GM04504 (cell line): ENCODE measurements at regions not wholly inside any gene's neighbourhood (a gene's known extent, or its start where the extent isn't known, plus 50 kb on each side); places are given as distances from the start of the nearest gene placed in this dataset.
"Not testable (repeated sequence)": the region's sequence is repeated elsewhere in the genome, so short reads cannot be mapped to it uniquely, and the experiment has no call there.

Experiments used
- DNase-seq: peaks from one replicate; pipeline ENCODE4 v3.0.0-alpha.2; 2012; ENCODE audit warnings: low read depth

DNA sequence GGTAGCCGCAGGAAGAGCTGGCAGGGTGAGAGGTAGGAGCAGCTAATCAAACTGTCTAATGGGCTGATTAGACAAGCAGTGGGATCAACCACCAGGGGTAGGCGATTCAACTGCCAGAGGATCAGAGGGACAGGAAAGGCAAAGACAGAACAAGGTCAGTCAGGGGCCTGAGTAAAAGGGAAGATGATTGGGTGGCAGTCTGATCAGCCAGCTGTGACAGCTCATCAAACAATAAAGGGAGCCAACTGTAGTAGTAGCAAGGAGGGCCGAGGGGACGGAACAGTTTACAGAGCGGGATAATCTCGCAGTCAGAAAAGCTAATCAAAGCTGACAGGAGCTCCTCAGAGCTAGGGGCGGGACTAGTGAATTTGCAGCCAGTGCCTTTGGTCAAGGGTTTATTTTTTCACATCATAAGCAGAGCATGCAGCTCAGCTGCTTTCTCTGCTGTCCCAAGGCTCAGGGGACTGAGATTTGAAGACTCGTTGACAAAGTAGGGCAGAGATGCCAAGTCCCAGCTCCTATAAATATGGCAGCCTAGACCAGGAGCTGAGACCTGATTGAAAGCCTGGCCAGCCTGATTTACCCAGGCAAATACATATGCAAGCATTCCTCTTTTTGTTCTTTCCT lies 418.2 kb downstream of the GABRG2 start:
- no peak for DNase-seq

DNA sequence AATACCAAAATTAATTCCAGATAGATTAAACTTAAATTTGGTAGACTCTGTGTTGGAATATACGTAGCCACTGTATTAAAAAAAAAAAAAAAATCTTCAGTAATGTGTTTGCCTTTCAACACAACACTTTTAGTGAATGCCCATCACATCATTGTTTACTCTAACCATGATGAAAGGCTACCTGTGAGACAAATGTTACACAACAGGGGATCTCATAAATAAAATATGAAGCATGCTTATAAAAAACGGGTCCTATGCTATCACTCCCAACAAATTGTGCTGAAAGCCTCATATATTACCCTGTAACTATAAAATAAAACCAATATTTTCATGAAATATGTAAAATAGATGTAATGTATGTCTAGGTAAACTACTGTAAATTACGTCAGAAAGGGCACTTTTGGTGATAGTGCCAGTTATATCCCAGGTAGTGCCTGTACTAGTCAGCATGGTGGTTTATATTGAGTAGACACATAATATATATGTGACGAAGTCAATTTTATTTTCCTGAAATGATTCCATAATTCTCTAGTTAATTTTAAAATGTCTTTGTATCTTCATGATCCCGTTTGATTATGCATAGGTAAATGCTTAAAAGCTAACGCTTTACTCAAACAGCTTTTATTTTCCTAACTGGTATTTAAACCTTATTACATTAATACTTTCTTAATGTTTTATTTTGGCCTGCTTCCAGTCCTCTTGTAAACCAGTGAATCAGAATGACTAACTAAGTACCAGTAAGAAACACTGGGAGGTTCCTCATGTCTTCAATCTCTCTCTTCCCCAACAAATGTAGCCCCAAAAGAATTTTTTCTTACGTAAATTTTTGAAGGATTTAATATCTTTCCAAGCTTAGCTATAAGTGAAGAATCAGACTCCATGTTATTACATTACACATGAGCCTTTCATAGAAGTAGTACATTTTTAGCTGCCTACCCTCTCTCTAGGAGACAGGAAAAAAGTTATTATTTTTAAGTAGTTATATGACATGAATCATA lies 420.3 kb downstream of the GABRG2 start:
- DNase-seq: no peak

DNA sequence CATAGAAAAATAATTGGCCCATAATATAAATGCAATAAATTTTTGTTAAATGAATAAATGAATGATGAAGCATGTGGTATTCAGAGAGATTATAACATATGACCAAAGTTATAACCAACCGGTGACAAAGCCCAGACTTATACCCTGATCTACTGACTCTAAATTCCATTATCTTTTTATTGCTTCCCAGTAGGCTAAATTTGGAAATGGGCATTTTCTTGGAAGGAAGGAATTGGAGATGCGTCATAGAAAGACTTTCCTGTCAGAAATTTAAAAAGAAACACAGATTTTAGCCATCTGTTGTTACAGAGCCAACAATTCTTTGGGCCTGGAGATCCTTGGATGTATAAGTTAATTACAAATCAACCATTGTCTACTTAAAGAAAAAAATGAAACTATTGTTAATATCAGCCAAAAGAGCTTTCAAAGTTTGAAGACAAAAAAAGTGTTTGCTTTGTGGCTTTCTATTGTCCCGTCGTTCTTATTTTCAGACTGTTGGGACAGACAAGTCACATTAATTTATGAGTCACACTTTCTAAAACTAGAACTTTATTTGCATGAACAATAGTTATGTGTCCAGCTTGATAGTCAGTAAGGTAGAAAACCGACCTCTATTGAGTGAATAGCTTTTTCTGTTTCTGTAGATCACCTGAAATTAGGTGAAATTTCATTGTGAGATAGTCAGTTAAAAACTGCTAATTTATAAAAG lies 428.7 kb downstream of the GABRG2 start:
- no peak for DNase-seq

DNA sequence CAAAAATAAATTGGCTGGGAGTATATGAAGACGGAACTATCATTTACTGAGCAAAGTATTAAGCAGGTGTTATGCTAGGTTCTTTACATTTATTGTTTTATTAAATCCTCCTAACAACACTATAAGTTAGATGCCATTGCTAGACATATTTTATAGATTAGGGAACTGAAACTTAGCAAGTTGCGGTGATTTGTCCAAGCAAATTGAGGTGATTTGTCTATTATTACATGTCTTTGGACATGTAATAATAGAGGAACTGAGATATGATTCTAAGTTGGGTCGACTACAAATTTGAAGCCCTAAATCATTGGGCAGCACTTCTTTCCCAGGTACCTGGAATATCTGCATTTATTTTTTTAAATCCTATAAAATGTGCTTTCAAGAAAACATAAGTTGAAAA lies 429.9 kb downstream of the GABRG2 start:
- no peak for DNase-seq

DNA sequence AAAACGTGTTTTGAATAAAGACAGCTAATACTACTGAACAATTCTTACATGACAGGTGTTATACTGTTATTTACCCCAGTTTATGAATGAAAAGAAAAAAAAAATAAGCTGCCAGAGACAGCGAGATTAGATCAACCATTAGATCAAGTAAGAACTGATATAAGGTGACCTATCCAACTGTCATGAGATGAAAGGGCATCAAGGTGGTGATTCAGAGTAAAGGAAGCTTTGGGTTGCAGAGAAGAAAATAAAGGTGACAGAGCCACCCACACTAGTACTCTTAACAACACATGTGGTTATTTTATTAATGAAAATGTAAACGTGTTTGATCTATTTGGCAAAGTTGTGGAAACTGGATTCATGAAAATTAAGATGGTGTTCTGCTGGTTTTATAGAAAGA lies 435.2 kb downstream of the GABRG2 start:
- no peak for DNase-seq

DNA sequence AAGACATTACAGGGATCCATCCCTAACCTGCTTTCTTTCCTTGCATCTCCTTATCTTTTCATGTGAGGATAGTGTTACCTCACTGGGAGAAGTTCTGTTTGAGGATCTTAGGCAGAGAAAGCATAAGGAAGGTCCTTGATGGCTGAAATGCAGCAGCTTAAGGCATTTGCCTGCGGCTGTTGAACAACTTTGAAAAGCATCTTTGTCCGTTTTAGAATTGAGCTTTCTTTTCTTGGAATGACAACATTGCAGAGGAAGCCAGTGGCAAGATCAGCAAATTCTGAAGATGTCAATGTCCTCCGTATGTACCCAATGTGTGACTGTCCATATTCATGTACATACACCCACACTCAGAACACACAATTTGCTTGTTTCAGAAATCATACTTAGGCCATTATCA lies 436.2 kb downstream of the GABRG2 start:
- no peak for DNase-seq

DNA sequence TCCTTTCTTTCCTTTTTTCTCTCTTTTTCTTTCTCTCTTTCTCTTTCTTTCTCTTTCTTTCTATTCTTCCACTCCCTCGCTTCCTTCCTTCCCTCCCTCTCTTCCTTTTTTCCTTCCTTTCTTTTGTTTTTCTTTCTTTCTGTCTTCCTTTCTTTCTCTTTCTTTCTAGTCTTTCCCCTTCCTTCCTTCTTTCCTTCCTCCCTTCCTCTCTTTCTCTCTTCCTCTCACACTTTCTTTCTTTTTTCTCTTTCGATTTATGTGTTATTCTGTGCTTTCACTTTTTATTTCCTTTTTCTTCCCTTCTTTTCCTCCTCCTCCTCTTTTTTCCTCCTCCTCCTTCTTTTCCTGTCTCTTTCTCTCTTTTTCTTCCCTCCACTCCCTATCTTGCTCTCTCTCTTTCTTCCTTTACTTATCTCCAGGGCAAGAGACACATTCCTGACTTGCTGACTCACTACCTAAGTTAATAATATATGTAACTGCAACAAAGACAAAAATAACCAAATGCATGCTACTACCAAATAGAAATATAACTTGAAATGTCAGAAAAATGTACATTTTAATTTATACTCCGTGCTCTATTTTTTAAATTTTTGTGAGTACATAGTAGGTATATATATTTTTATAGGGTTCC lies 445.5 kb downstream of the GABRG2 start:
- DNase-seq: no peak

DNA sequence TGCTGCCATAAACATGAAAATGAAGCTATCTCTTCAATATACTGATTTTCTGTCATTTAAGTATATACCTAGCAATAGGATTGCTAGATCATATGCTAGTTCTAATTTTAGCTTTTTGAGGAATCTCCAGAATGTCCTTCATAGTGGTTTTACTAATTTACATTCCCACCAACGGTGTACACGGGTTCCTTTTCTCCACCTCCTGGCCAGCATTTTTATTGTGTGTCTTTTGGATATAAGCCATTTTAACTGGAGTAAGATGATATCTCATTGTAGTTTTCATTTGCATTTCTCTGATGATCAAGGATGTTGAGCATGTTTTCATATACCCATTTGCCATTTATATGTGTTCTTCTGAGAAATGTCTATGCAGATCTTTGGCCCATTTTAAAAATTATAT lies 446.5 kb downstream of the GABRG2 start:
- no peak for DNase-seq

DNA sequence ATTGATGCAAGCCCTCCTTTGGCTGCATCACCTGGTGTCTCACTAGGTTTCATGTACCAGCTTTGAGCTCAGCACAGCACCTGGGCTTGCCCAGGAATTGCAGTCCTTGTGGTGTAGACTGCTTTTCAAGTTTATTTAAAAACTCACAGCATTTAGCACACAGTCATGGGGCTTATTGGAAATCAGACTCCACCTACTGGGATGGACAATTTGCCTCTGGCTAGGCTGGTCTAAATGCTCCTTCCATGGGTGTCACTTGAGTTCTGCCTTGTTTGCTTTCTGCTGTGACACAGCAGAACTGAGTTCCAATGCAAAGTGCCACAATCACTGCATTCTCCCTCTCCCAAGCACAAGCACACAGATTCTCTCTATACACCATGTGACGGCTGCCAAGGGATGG lies 453.3 kb downstream of the GABRG2 start:
- DNase-seq: no peak

DNA sequence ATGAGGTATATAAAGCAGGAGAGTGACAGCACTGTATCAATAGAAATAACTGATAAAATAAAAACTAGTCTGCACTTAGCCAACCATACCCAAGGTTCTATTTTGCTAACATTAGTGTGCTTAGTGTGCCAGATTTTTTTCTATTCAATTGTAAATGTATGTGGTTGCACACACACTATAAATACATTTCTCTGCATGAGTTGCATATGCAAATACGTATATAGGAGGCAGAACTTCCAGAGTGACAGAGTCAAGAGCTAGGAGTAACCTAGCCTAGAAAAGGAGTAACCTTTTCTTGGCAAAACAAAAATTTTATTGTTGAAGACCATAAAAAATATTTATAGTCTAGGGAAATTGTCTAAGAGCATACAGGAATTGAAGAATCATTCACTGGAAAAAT lies 461.6 kb downstream of the GABRG2 start:
- no peak for DNase-seq

DNA sequence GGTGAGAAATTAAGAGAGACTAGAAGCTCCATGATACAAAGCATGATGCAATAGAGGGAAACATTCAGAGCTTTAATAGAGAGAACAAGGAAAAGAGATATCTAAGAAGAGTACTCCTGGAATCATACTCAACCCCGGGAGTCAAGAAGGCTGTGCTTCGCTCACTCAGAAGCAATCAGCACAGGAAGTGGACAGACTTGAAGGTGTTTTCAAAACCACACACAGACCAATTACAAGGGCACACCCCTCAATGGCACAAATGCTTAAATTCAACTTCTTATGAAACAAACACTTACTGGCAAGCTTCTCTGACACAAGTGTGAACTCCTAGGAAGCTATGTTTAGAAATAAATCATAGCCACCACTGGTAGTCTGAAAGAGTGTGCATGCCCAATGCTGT lies 462.3 kb downstream of the GABRG2 start:
- DNase-seq: no peak

DNA sequence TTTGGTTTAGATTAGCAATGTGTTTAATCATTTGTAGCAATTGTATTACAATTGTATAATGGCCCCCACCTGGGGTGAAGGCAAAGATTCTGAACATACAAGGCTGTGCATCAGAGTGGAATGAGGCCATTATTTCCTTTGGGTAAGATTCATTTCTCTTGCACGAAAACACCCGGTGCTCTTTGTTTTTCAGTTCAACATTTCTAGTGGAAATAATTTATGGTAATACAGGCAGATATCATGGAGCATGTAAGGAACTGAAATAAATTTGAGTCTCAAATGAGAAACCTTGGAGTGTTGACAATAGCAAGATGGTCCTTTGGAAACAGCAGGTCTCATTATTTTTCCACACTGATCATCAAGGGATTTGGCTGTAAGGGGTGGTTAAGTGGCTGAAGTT lies 475.9 kb downstream of the GABRG2 start:
- DNase-seq: no peak

DNA sequence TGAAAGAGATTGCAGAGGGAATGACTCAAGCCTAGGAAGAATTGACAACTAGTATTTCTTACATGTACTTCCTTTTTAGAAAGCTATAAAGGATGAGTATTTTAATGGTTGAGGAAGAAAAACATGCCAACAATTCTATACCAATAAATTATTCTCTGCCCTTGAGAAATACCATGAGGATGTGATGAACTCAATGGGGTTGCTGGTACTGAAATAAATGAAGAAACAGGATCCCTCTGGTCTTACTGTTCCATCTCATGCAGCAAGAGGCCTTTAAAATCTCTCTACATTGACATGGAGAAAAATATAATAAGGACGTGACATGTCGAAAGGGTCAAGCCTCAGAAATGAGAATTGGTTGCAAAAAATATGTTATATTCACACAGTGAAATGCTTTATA lies 477.3 kb downstream of the GABRG2 start:
- DNase-seq: no peak

DNA sequence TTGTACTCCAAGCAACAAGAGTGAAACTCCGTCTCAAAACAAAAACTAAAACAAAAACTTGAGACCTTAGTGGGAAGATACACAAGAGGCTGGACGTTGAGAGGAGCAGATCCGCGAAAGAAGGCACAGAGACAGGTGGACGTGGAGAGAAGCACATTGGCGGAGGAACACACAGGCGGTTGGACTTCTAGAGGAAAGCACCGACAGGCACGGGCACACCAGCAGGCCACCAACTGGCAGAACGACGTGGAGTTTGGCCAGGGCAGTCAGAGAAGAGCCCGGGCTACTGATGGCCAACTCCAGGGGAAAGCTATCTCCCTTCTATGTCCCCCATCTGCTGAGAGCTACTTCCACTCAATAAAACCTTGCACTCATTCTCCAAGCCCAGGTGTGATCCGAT lies 482.7 kb downstream of the GABRG2 start:
- no peak for DNase-seq

DNA sequence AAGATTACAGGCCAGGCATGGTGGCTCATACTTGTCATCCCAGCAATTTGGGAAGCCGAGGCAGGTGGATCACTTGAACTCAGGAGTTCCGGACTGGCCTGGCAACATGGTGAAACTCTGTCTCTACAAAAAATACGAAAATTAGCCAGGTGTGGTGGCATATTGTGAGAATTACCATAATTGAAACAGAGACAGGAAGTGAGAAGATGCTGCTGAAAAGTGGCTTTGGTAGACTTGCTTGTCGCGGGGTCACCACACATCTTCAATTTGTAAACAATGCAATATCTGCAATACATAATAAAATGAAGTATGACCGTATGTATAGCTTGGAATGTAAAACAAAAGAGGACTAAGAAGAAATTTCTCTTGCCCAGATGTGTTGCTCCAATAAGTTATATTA lies 490.5 kb downstream of the GABRG2 start:
- no peak for DNase-seq

DNA sequence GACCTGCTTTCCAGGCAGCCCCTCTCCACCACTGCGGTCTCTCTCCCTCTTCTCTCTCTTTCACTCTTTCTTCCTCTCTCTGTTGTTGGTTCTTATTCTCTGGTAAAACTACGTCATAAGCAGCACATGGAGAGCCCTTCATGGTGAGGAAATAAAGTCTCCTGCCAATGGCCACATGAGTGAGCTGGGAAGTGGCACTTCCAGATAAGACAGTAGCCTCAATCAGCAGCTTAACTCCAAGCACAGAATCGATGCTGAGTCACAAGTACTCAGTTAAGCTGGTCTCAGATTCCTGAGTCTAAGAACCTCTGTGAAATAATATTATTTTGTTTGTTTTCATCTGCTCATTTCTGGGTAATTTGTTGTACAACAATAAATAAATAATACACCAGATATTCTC lies 500.1 kb downstream of the GABRG2 start:
- no peak for DNase-seq

DNA sequence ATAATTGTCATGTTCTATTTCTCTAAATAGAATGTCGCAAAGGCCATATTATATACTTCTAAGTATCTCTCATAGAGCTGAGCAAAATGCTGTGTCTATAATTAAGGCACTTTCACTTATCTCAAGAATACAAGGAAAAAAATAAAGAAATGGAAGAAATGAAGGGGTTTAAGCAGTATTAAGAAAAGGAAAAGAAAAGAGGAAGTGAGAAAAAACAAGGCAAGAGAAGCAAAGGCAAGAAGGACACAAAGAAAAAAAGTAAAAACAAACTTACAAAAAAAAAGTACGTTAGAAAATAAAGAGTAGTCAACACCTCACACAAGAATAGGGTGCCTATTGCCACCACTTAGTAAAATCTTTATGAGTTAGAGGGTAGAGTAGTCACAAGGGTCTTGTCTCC lies 506.2 kb downstream of the GABRG2 start:
- no peak for DNase-seq

DNA sequence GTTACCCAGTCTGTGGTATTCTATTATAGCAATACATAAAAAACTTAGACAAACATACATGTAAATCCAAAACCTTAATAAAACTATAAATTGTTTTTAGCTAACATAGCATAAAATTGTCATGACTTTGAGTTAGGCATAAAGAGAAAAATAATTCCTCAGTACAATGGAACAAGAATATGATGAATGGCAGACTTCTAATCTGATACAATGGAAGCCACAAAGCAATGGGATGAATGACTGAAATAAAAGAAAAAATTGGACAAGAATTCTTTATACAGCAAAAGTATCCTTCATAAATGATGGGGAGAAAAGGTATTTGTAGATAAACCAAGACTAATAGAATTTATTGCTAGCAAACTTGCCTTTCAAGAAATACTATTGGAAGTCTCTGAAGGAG lies 524.2 kb downstream of the GABRG2 start:
- DNase-seq: no peak

DNA sequence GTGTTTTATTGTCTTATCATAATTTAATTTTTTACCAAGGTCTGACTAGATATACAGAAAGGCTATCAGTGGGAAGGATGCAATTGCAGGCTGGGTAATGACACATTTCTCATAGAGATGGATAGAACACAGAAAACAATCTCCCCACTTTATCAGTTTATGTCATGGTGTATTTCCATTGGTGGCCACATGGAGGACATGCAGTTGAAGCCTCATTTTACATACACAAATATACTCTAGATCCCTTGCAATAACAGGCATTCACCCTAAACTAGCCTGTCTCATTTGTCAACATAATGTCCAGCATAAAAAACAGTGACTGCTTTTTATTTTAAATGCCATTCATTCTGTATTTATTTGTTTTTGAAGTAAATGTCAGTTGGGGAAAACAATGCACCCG lies 526.3 kb downstream of the GABRG2 start:
- no peak for DNase-seq

DNA sequence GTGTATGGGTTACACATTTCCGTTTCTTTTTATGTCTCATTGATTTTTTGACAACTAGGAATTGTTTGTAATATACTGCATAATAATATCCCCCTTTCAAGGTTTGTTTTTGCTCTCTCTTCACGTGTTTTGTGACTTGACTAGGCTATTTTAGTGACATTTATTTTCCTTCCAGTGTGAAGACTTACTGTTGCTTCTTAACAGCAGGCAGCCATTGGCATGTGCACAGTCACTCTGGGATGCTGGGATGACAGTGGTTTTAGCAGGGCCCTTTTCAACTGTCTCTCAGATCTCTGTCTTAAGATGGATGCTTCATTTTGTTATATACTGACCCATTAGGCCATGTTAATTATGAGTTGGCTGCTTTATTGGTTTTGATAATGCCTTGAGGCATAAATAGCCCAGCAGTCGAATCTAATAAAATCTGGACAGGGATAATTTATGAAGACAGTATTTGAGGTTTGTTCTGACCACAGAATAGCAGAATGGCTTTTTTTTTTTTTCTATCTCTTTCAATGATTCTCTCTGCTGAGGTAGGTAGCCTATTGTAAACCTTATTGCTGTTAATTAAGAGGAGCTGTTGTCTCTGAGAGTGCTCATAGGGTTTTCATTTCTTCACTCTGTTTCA lies 536.0 kb downstream of the GABRG2 start:
- DNase-seq: no peak

DNA sequence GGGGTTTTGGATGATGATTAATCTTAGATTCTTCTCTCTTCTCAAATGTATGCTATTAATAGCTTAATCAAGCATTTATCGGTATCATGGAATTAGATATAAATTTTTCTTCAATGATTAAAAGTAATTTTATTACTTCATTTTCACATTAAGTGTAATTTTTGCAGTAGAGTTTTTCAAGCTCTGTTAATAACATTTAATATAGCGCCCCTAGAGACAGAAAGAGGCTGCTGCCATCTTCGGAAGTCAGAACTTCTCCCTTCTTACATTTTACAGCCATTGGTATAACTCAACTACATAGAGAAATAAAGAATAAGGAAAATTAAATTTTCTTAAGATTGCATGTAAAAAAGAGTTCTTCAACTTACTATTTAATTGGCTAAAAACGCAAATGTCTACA lies 540.3 kb downstream of the GABRG2 start:
- DNase-seq: no peak

DNA sequence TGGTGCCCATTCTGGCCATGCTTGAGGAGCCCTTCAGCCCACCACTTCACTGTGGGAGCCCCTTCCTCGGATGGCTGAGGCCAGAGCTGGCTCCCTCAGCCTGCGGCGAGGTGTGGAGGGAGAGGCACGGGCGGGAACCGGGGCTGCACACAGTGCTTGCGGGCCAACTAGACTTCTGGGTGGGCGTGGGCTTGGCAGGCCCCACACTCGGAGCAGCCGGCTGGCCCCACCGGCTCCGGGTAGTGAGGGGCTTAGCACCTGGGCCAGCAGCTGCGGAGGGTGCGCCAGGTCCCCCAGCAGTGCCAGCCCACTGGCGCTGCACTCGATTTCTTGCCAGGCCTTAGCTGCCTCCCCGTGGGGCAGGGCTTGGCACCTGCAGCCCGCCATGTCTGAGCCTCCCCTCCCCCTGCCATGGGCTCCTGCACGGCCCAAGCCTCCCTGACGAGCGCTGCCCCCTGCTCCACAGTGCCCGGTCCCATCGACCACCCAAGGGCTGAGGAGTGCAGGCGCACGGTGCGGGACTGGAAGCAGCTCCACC lies 554.2 kb downstream of the GABRG2 start:
- DNase-seq: not testable (repeated sequence)
